H54 (cell line): ENCODE measurements at regions not wholly inside any gene's neighbourhood (a gene's known extent, or its start where the extent isn't known, plus 50 kb on each side); places are given as distances from the start of the nearest gene placed in this dataset.

Experiments
- DNase-seq: peaks from one replicate; pipeline ENCODE4 v3.0.0; 2011; ENCODE audit warnings: low spot score, mixed read lengths; ENCODE audit not compliant: insufficient read length
- FAIRE-seq: peaks from 3 replicates; lab custom pipeline; 2011; peaks lifted over from hg19 to GRCh38; lab: Jason Lieb, UNC
- POLR2A ChIP-seq: IDR thresholded peaks from 2 replicates; pipeline ENCODE4 v1.6.1; 2011; ENCODE audit warnings: low read depth, mild to moderate bottlenecking, low read length

DNA sequence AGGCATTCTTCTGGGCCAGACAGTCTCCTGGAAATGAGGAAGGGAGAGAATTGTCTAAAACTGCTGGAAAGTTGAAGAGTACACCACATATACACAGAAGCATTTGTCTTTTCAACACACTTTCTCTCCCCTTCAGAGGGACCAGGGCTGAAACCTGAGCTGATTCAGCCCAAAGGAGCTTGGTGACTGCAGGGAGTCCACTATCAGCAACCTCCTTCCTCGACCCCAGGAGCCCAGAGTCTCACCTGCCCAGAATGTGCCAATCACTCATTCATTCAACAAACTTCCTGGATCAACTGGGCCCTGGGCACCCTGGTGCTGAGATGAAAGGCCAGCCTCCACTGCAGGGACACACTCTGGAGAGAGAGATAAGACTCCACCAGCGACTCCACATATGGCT, 128.9 kb upstream of the VSTM2B start:
- TF ChIP-seq POLR2A = no peak
- FAIRE-seq (no peak), DNase-seq (no peak)

DNA sequence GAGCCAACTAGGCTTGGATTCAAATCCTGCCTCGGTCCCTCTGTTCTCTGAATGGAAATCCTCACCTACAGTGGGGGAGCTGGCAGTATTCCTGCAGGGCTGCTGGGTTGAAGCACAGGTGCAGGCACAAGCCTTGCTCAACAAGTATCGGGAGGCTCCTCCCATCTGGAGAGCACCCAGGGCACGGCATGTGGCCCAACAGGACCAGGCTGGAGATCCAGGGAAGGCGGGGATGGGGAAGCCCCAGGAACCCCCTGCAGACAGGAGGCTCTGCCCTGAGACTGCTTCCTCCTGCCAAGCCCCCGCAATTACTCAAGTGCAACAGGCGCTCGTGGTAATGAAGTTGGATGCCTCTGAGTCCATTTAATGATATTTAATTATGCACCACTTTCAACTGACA, 128.0 kb upstream of the VSTM2B start:
- TF ChIP-seq POLR2A = no peak
- DNase-seq (no peak), FAIRE-seq (no peak)

DNA sequence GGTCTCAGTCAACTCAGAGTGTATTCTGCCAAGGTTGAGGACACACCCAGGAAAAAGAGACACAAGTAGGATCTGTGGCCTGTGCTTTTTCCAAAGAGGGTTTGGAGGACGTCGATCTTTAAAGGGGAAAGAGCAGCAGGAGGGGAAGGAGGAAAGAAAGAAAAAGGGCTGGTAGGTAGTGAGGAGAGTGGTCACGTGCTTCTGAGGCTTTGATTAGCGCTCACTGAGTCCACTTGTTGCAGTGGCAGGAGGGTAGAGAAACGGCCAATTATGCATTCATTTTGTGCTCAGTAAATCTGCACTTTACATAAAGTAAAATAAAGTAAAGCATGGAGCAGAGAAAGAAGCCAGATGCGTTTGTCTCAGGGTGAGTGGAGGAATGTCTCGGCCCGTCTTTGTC, 126.0 kb upstream of the VSTM2B start:
- FAIRE-seq (no peak), DNase-seq (no peak)
- TF ChIP-seq POLR2A = no peak

DNA sequence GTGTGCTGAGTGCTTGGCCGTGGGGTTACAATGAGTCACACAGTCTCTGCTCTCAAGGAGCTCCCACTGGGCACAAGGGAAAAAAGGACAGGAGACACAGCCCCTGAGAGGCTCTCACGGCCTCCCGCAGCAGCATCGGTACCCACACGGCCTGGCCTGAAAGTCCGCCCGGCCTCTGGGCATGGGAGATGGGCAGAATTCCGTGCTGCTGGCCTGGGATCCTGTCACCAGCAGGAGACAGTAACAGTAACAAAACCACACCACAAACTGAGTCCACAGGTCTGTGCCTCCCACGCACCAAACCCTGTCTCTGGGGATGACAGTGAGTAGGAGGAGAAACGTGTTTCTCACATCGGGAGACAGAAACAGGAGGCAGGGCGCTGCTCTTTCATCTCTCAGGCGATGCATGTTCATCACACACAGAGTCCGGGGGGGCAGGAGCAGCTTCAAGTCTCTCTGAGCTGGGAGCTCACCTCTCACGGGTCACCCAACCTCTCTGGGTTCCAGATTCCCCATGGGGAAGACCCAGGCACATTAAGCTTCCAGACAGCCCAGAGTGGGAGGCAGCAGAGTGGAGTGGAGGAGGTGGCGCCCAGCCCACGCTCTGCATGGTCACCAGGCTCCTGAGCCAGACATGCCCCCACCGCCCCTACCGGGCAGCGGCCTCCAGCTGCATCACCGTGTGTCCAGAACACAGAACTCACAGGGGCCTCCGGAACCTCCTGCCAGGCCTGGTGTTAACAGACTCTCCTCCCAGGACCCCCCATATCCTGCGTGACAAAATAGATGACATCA, 124.7 kb upstream of the VSTM2B start:
- TF ChIP-seq POLR2A = no peak
- DNase-seq = no peak
- no peak for FAIRE-seq

DNA sequence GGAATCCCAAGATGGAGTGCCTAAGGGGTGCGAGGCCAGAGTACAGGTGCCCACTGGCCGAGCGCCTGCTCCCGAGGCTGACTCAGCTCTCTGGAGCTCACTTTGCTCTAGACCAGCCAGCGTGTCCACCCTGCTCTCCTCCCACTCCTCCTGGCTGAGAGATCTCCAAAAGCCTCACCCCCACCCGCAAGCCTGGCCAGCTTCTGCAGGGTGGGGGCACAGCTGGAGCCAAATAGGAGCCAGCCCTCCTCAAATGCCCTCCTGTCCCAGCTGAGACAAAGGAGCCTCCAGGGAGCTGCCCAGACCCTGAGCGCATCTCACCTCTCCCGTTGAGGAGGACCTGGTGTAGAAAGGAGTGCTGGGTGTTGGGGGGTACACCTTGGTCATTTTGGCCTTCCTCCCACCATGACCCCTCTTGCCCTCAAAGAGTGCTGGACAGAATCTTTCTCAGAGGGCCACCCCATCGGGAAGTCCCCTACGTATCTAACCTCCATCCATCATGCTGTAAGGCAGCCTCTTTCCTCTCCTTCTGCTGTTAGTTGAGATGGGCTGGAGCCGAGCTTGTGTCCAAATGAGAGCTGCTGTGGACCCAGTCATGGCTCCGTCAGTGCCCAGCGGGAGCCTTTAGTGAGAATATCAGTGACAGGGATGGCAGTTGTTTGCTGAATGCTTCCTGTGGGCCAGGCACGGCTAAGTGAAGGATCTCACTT, 123.9 kb upstream of the VSTM2B start:
- DNase-seq = no peak
- no peak for FAIRE-seq
- TF ChIP-seq POLR2A = no peak

DNA sequence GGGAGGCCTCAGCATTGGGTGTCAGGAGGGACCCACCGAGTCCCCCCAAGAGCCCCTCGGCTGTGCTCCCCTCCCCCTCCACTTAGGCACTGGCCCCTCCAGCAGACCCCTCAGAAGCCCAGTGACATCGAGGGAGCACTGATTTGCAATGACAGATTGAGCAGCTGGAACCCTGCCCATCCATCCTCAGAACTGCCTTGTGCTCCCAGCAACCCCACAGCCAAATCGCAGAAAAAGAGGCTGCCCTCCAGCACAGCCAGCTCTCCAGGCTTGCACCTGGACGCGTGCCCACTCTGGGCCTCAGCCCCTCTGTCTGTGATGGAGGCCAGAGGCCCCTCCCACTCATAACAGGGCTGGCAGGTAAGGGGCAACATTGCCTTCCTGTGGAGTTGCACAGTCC, 123.2 kb upstream of the VSTM2B start:
- DNase-seq (no peak), FAIRE-seq (no peak)
- no peak for TF ChIP-seq POLR2A

DNA sequence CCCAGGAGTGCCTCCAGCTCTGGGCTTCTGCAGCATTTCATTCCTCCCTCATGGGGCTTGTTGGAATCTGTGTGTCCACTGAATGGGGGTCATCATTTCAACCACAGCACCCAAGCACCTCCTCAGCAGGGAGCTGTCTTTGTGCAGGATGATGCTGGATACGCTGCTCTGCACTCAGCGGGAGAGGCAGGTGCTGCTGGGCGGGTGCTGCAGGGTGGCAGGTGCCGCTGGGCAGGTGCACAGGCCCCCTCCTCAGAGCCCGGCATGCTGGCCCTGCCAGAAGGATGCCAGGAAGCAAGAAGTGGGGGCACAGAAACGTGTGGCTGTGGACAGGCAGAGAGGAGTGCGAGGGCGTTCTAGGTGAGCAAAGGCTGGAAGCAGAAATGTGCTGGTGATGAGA, 121.8 kb upstream of the VSTM2B start:
- TF ChIP-seq POLR2A = no peak
- no peak for DNase-seq
- FAIRE-seq = no peak

DNA sequence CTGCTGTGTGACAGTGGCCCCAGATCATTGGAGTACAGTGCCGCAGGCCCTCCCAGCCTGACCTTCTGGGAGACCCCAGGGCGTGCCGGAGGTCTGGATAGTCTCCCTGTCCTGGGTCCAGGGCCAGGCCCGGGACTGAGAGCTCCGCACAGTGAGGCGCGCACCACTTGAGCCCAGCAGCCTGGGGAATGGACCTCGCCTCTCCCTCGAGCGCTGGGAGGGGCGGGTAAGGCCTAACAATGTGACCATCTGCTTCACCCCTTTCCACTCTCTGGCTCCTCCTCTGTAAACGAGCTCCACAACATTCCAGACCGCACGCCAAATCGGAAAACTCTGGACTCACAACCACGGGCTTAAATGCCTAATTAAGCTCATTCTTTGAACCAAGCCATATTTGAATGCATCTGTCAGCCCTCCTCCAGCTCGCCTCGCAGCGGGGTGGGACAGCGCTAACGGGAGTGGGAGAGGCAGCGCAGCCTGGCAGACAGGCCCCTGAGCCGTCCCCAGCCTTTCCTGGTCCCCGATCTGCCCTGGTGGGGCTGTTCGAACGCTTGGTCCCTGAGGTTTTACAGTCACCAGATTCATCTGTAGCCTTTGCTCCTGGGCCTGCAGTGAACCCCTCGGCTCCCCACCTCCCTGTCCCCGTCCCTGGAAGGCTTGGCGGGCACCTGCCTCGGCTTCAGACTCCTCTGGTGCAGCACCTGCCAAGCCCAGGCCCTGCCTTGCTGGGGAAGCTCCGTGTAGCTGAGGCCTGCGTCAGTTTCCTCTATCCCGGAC, 120.7 kb upstream of the VSTM2B start:
- TF ChIP-seq POLR2A = no peak
- DNase-seq = no peak
- FAIRE-seq = no peak

DNA sequence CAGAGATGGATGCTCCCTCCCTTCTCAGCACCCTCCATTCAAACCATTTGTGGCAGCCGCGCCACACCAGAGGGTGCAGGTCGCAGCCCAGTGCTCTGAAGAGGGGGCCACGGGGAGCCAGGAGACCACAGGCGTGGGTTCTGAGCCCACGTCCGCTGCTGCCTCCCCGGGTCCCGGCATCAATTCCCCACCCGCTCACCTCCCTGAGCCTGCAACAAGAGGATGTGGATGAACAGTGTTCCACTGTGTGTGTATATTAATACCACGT, 120.1 kb upstream of the VSTM2B start:
- DNase-seq = no peak
- FAIRE-seq = no peak
- TF ChIP-seq POLR2A = no peak

DNA sequence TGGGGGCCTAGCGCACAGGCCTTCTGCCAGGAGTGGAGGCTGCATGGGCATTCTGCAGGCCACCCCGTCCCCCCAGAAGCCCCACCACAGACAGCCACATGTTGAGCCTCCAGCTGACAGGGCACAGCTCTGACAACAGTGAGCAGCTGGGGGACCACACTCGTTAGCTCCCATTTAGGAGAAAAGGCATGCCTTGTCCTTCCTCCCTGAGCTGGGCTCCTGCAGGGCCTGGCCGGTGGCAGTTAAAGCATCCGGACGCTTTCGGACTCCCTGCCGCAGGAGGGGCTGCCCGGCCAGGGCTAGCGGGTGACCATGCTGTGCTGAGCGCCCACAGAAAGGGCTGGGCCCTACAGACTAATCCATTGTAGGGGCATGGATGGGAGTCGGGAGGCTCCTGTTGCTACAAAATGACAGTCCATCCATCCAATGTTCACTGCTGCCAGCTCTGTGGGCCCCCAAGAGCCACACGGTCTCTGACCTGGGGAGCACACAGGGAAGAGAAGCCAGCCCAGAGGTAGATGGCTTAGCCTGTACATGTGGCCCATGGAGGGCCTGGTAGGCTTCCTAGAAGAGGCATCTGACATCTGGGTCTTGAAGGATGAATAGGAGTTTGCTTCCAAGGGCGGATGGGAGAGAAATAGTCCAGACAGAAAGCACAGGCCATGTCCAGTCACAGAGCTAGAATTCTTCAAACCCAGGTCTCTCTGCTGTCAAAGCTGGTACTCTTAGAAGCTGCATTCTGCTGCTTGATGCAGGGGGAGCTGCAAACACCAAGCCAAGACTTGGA, 116.5 kb upstream of the VSTM2B start:
- no peak for TF ChIP-seq POLR2A
- DNase-seq = no peak
- FAIRE-seq = no peak

DNA sequence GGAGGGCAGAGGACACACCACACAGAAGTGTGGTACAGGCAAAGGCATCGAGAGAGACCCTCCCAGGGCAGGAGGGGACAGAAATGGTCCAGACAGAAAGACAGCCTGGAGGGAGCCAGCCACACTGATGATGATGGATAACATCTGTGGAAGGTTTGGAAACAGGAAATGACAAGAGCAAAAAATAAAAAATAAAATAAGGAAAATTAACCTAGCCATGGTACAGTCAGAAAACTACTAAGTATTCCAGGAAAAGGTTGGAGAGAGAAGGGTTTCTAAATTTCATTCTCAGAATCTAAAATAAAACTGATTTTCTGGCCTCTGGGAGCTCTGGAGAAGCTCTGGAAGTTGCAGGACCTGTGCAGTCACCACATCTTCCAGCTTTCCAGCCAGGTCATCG, 115.2 kb upstream of the VSTM2B start:
- DNase-seq (no peak), FAIRE-seq (no peak)
- no peak for TF ChIP-seq POLR2A

DNA sequence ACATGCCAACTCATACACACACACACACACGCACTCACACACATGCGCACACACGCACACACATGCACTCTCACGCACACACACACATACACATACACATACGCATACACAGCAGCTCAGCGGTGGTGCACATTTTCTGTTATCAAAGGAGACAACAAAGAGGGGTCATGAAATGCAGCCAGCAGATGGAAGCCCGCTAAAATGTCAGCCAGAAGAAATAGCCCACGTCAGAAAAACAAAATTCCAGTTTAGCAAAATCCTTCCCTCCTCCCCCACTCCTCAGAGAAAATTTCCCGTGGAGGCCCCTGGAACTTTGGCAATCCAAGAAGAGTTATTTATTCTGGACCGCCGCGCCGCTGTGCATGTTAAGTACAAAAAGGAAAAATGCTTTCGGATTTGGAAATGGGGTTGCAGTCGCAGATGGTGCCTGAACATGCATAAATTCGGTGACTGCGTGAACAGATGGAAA, 114.6 kb upstream of the VSTM2B start:
- DNase-seq (no peak), FAIRE-seq (no peak)
- TF ChIP-seq POLR2A = no peak

DNA sequence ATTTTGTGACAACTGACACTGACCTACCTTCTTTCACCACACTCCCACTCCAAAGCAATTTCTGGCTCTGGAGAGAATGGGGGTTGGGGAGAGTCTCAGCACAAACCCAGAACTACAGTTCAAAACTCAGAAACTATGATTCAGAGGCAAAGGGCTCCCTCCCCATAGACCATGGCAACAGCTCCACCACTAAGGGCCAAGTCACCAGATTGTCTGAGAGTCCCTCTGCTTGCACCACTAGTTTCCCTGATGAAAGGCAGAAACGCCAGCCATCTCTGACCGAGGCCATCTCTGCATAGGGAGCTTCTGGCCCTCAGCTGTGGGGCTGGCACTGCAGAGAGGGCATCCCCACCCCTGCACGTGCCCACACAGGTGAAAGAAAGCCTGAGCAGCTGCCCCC, 112.4 kb upstream of the VSTM2B start:
- DNase-seq (no peak), FAIRE-seq (no peak)
- TF ChIP-seq POLR2A = no peak
